HUES6 (cell line): ENCODE measurements at regions not wholly inside any gene's neighbourhood (a gene's known extent, or its start where the extent isn't known, plus 50 kb on each side); places are given as distances from the start of the nearest gene placed in this dataset.

Experiments
- H3K27ac ChIP-seq: 2 replicates; pipeline ENCODE4 v1.7.0; 2013; ENCODE audit warnings: low read depth, mild to moderate bottlenecking, low read length, inconsistent platforms
- H3K27me3 ChIP-seq: 2 replicates; pipeline ENCODE4 v1.6.1; 2013; ENCODE audit warnings: low read length; ENCODE audit not compliant: control insufficient read depth, insufficient read depth
- H3K36me3 ChIP-seq: 2 replicates; pipeline ENCODE4 v1.6.1; 2013; ENCODE audit warnings: low read length; ENCODE audit not compliant: control insufficient read depth, insufficient read depth
- H3K4me1 ChIP-seq: 2 replicates; pipeline ENCODE4 v1.6.1; 2013; ENCODE audit warnings: low read length; ENCODE audit not compliant: control insufficient read depth, insufficient read depth
- H3K4me3 ChIP-seq: 2 replicates; pipeline ENCODE4 v1.5.1; 2013; ENCODE audit warnings: low read depth, low read length
- H3K9ac ChIP-seq: one replicate; pipeline ENCODE4 v1.6.1; 2013; ENCODE audit warnings: mild to moderate bottlenecking, low read length
- H3K9me3 ChIP-seq: 2 replicates; pipeline ENCODE4 v1.6.1; 2013; ENCODE audit warnings: low read depth, low read length; ENCODE audit not compliant: control insufficient read depth, insufficient read depth

- H3K9me3 ChIP-seq, result 0 out of 2 replicates have a peak, but pooled peaks cover 4% of the 10 kb centered on the region
- no peaks in the 10 kb centered on the region for H3K27me3 ChIP-seq
- no peaks in the 10 kb centered on the region for H3K36me3 ChIP-seq
- no peak overlapping the region for H3K27ac ChIP-seq
- peaks cover 16% of the 10 kb centered on the region for H3K4me1 ChIP-seq
- no peak overlapping the region for H3K4me3 ChIP-seq
- no peak overlapping the region for H3K9ac ChIP-seq
These were observed 69.4 kb upstream of the LHX1 start for GRCh38 chr17:36867716-36868341.

GRCh38 chr17:36868777-36869176 lies 68.5 kb upstream of the LHX1 start:
- Histone ChIP-seq H3K9ac (no peak overlapping the region), H3K27ac (no peak overlapping the region), H3K4me3 (no peak overlapping the region), H3K27me3 (no peaks in the 10 kb centered on the region), H3K4me1 (peaks cover 16% of the 10 kb centered on the region), H3K9me3 (0 out of 2 replicates have a peak, but pooled peaks cover 4% of the 10 kb centered on the region), H3K36me3 (no peaks in the 10 kb centered on the region)

GRCh38 chr17:36869441-36869840 lies 67.8 kb upstream of the LHX1 start:
- peaks cover 13% of the 10 kb centered on the region for H3K4me1 ChIP-seq
- no peaks in the 10 kb centered on the region for H3K36me3 ChIP-seq
- no peak overlapping the region for H3K4me3 ChIP-seq
- no peak overlapping the region for H3K27ac ChIP-seq
- H3K9ac ChIP-seq, result no peak overlapping the region
- no peaks in the 10 kb centered on the region for H3K27me3 ChIP-seq
- 0 out of 2 replicates have a peak, but pooled peaks cover 4% of the 10 kb centered on the region for H3K9me3 ChIP-seq

- Histone ChIP-seq H3K9ac (no peak overlapping the region), H3K4me3 (no peak overlapping the region), H3K9me3 (0 out of 2 replicates have a peak, but pooled peaks cover 4% of the 10 kb centered on the region), H3K4me1 (peaks cover 13% of the 10 kb centered on the region), H3K36me3 (no peaks in the 10 kb centered on the region), H3K27ac (no peak overlapping the region), H3K27me3 (no peaks in the 10 kb centered on the region)
These were observed 67.2 kb upstream of the LHX1 start for GRCh38 chr17:36869856-36870719.

GRCh38 chr17:36870720-36870999 lies 66.6 kb upstream of the LHX1 start:
- Histone ChIP-seq H3K9ac (no peak overlapping the region), H3K9me3 (0 out of 2 replicates have a peak, but pooled peaks cover 4% of the 10 kb centered on the region), H3K4me1 (peaks cover 17% of the 10 kb centered on the region), H3K27me3 (no peaks in the 10 kb centered on the region), H3K27ac (no peak overlapping the region), H3K36me3 (no peaks in the 10 kb centered on the region), H3K4me3 (no peak overlapping the region)

GRCh38 chr17:36875698-36876293 lies 61.5 kb upstream of the LHX1 start:
- Histone ChIP-seq H3K4me3 (no peak overlapping the region), H3K27me3 (no peaks in the 10 kb centered on the region), H3K36me3 (no peaks in the 10 kb centered on the region)

GRCh38 chr17:36876966-36877365 lies 60.3 kb upstream of the LHX1 start:
- Histone ChIP-seq H3K9ac (no peak overlapping the region), H3K36me3 (no peaks in the 10 kb centered on the region), H3K4me3 (no peak overlapping the region), H3K9me3 (peaks cover 16% of the 10 kb centered on the region; the same call in 1 of the 2 replicates), H3K4me1 (peaks cover 8% of the 10 kb centered on the region; the same call in 1 of the 2 replicates), H3K27me3 (no peaks in the 10 kb centered on the region), H3K27ac (no peak overlapping the region)

More at GRCh38 chr17:36875698-36876293, 61.5 kb upstream of the LHX1 start:
- peaks cover 8% of the 10 kb centered on the region; the same call in 1 of the 2 replicates for H3K4me1 ChIP-seq
- H3K9ac ChIP-seq, result no peak overlapping the region
- 0 out of 2 replicates have a peak, but pooled peaks cover 4% of the 10 kb centered on the region for H3K9me3 ChIP-seq
- no peak overlapping the region for H3K27ac ChIP-seq

- peaks cover 13% of the 10 kb centered on the region; the same call in 1 of the 2 replicates for H3K9me3 ChIP-seq
- H3K27me3 ChIP-seq, result no peaks in the 10 kb centered on the region
- H3K4me3 ChIP-seq, result no peak overlapping the region
- H3K9ac ChIP-seq, result no peak overlapping the region
- peaks cover 8% of the 10 kb centered on the region; the same call in 1 of the 2 replicates for H3K4me1 ChIP-seq
- H3K36me3 ChIP-seq, result no peaks in the 10 kb centered on the region
- H3K27ac ChIP-seq, result no peak overlapping the region
These were observed 59.5 kb upstream of the LHX1 start for GRCh38 chr17:36877771-36878170.

- no peak overlapping the region for H3K9ac ChIP-seq
- no peak overlapping the region for H3K4me3 ChIP-seq
- H3K9me3 ChIP-seq, result peaks cover 12% of the 10 kb centered on the region; the same call in 1 of the 2 replicates
- H3K36me3 ChIP-seq, result no peaks in the 10 kb centered on the region
- H3K4me1 ChIP-seq, result peaks cover 8% of the 10 kb centered on the region; the same call in 1 of the 2 replicates
- H3K27ac ChIP-seq, result no peak overlapping the region
- H3K27me3 ChIP-seq, result no peaks in the 10 kb centered on the region
These were observed 59.1 kb upstream of the LHX1 start for GRCh38 chr17:36878216-36878615.

GRCh38 chr17:36879027-36879426 lies 58.2 kb upstream of the LHX1 start:
- peaks cover 12% of the 10 kb centered on the region; the same call in 1 of the 2 replicates for H3K9me3 ChIP-seq
- H3K4me1 ChIP-seq, result peaks cover 8% of the 10 kb centered on the region; the same call in 1 of the 2 replicates
- no peaks in the 10 kb centered on the region for H3K36me3 ChIP-seq
- H3K27ac ChIP-seq, result no peak overlapping the region
- H3K4me3 ChIP-seq, result no peak overlapping the region
- no peak overlapping the region for H3K9ac ChIP-seq
- H3K27me3 ChIP-seq, result no peaks in the 10 kb centered on the region
